B cell (primary cell): ENCODE measurements at regions not wholly inside any gene's neighbourhood (a gene's known extent, or its start where the extent isn't known, plus 50 kb on each side); places are given as distances from the start of the nearest gene placed in this dataset.

ENCODE experiments used
- ATAC-seq: fragments of 200-7000 bp; cut with Tn5 transposase; one replicate; pipeline ENCODE4 v1.10.0; 2021; ENCODE audit warnings: low read depth, mild to moderate bottlenecking, moderate number of reproducible peaks, moderate library complexity
- CTCF ChIA-PET: fragments of 350-600 bp; sonication (Branson Sonifier 250); formaldehyde crosslinking; loops from one replicate; lab custom pipeline; 2021; ENCODE audit warnings: antibody characterized with exemption, inconsistent platforms; lab: Charles Lee
- POLR2A ChIA-PET: fragments of 350-600 bp; sonication (Branson Sonifier 250); formaldehyde crosslinking; loops from one replicate; lab custom pipeline; 2021; ENCODE audit warnings: antibody characterized with exemption; lab: Charles Lee
- DNase-seq: peaks from one replicate; pipeline ENCODE4 v3.0.0; 2013
- H2AFZ ChIP-seq: 2 replicates; pipeline ENCODE4 v1.6.1; 2012; ENCODE audit warnings: mild to moderate bottlenecking, low read depth, low read length; ENCODE audit not compliant: insufficient read depth, poor library complexity, severe bottlenecking
- H3K27ac ChIP-seq, 2 donors: 1 replicate in 1 of 2; 2 replicates in 1 of 2; pipeline ENCODE4 v1.5.1; 2012 to 2013; ENCODE audit warnings: low read length in 2 of 2, mild to moderate bottlenecking in 2 of 2, moderate library complexity in 1 of 2
- H3K27me3 ChIP-seq, 4 experiments: fragments of 200-600 bp in 1 of 4; sonication (generic) in 1 of 4; replicated peaks in 1 of 4; 1 replicate in 2 of 4; 2 replicates in 2 of 4; pipeline versions ENCODE4 v1.6.1 to v1.7.0; 2013 to 2016; ENCODE audit warnings: low read length in 3 of 4, mild to moderate bottlenecking in 2 of 4, mixed read lengths in 1 of 4, moderate library complexity in 1 of 4; ENCODE audit not compliant: insufficient read depth in 4 of 4, control insufficient read depth in 3 of 4; ENCODE audit errors: control extremely low read depth in 1 of 4
- H3K36me3 ChIP-seq, 2 experiments: replicated peaks in 1 of 2; 1 replicate in 1 of 2; 2 replicates in 1 of 2; pipeline versions ENCODE4 v1.6.1 to v1.7.1; 2013; ENCODE audit warnings: low read length in 1 of 2; ENCODE audit not compliant: insufficient read depth in 2 of 2, control insufficient read depth in 1 of 2; ENCODE audit errors: control extremely low read depth in 1 of 2, extremely low read depth in 1 of 2
- H3K4me1 ChIP-seq, 2 donors: fragments of 200-600 bp in 1 of 2; sonication (generic) in 1 of 2; 1 replicate in 1 of 2; 2 replicates in 1 of 2; pipeline versions ENCODE4 v1.5.1 to v1.6.1; 2013 to 2017; ENCODE audit warnings: low read length in 2 of 2; ENCODE audit not compliant: control insufficient read depth in 2 of 2, insufficient read depth in 2 of 2
- H3K4me2 ChIP-seq: replicated peaks from 2 replicates; pipeline ENCODE3; 2012; ENCODE audit warnings: mild to moderate bottlenecking, low read depth, low read length; ENCODE audit not compliant: poor library complexity, severe bottlenecking
- H3K4me3 ChIP-seq, 5 experiments: fragments of 200-600 bp in 1 of 5; sonication (generic) in 1 of 5; 1 replicate in 3 of 5; 2 replicates in 2 of 5; pipeline versions ENCODE4 v1.5.1 to v1.7.0; 2011 to 2016; ENCODE audit warnings: low read length in 4 of 5, mild to moderate bottlenecking in 4 of 5, low read depth in 2 of 5, control low read depth in 1 of 5, moderate library complexity in 1 of 5; ENCODE audit not compliant: insufficient read depth in 1 of 5; ENCODE audit errors: control extremely low read depth in 1 of 5, extremely low read depth in 1 of 5
- H3K79me2 ChIP-seq: fragments of 200-600 bp; sonication (generic); one replicate; pipeline ENCODE4 v1.6.0; 2016; ENCODE audit warnings: low read length; ENCODE audit not compliant: control insufficient read depth, insufficient read depth
- H3K9ac ChIP-seq: fragments of 200-600 bp; sonication (generic); 2 replicates; pipeline ENCODE4 v1.6.1; 2017; ENCODE audit warnings: mild to moderate bottlenecking, low read length, moderate library complexity
- H3K9me3 ChIP-seq, 3 donors: one replicate each; pipeline versions ENCODE4 v1.6.1 to v1.7.1; 2013; ENCODE audit warnings: low read length in 2 of 3; ENCODE audit not compliant: control insufficient read depth in 2 of 3, insufficient read depth in 1 of 3; ENCODE audit errors: control extremely low read depth in 1 of 3
- H4K20me1 ChIP-seq: 2 replicates; pipeline ENCODE4 v1.6.0; 2012; ENCODE audit warnings: mild to moderate bottlenecking, low read length; ENCODE audit not compliant: insufficient read depth, control insufficient read depth, poor library complexity, severe bottlenecking
- H3K27ac Mint-ChIP-seq: one replicate; pipeline ENCODE4 v1.8.0; 2021; ENCODE audit warnings: mixed read lengths
- H3K27me3 Mint-ChIP-seq: one replicate; pipeline ENCODE4 v1.8.0; 2021; ENCODE audit warnings: mixed read lengths
- H3K4me1 Mint-ChIP-seq: one replicate; pipeline ENCODE4 v1.8.0; 2021; ENCODE audit warnings: mixed read lengths
- H3K4me3 Mint-ChIP-seq: one replicate; pipeline ENCODE4 v1.8.0; 2021; ENCODE audit warnings: mixed read lengths
- H3K9me3 Mint-ChIP-seq: one replicate; pipeline ENCODE4 v1.8.0; 2022; ENCODE audit warnings: mixed read lengths; ENCODE audit not compliant: insufficient read depth
- CTCF ChIP-seq: fragments of 200-600 bp; IDR thresholded peaks from one replicate; pipeline ENCODE4 v1.8.0; 2022; ENCODE audit warnings: antibody characterized with exemption, mild to moderate bottlenecking
- EZH2 ChIP-seq: IDR thresholded peaks from 2 replicates; pipeline ENCODE4 v1.6.1; 2012; ENCODE audit warnings: borderline replicate concordance, low read depth, mild to moderate bottlenecking, moderate library complexity, low read length; ENCODE audit not compliant: insufficient read depth, poor library complexity, severe bottlenecking
- WGBS: methylation state at CpG from one replicate; pipeline ENCODE4 v1.1.5; 2013; ENCODE audit warnings: missing lambda C conversion rate; ENCODE audit not compliant: insufficient coverage; 5-methylcytosine and 5-hydroxymethylcytosine counted together
- intact Hi-C: fragments of 100-400 bp; cut with micrococcal nuclease; formaldehyde crosslinking; loops from one replicate; pipeline ENCODE4 v1.10.0; 2022

- Mint-ChIP-seq H3K9me3 (no peaks in the 10 kb centered on the region), H3K4me3 (no peak overlapping the region), H3K4me1 (no peaks in the 10 kb centered on the region), H3K27me3 (peaks cover 2% of the 10 kb centered on the region), H3K27ac (no peak overlapping the region)
- DNase-seq (no peak), ATAC-seq (no peak)
- no peaks in the 10 kb centered on the region for H3K4me1 ChIP-seq
- no peak overlapping the region for H3K4me3 ChIP-seq
- no peaks in the 10 kb centered on the region for H3K79me2 ChIP-seq
- ChIA-PET POLR2A (no interaction called here), CTCF (interaction anchor here (1.6 kb wide), 1 partner anchor 17 kb away, joined by 5 read pairs; no protein-coding TSS in a partner anchor)
- H3K27ac ChIP-seq = no peak overlapping the region
- H3K36me3 ChIP-seq = no peaks in the 10 kb centered on the region
- no peak for TF ChIP-seq EZH2
- TF ChIP-seq CTCF = no peak
- H3K27me3 ChIP-seq = no peaks in the 10 kb centered on the region
- H3K9me3 ChIP-seq = peaks cover 0 to 9% (median 0%) of the 10 kb centered on the region in 3 donors
- WGBS = no CpG with 5 or more reads among the region's 3 CpGs
- no peak overlapping the region for H3K4me2 ChIP-seq
- no peaks in the 10 kb centered on the region for H4K20me1 ChIP-seq
- no peak overlapping the region for H2AFZ ChIP-seq
- intact Hi-C loops = no loop called here
- H3K9ac ChIP-seq = no peak overlapping the region
Measured at GRCh38 chr4:154998284-154998683, 210.2 kb upstream of the NPY2R start.

GRCh38 chr4:154998773-154999172 is 209.7 kb upstream of the NPY2R start:
- ATAC-seq = no peak
- ChIA-PET CTCF (interaction anchor here (1.6 kb wide), 1 partner anchor 17 kb away, joined by 5 read pairs; no protein-coding TSS in a partner anchor), POLR2A (no interaction called here)
- Mint-ChIP-seq H3K27me3 (peaks cover 2% of the 10 kb centered on the region), H3K4me1 (no peaks in the 10 kb centered on the region), H3K27ac (no peak overlapping the region), H3K9me3 (no peaks in the 10 kb centered on the region), H3K4me3 (no peak overlapping the region)
- Histone ChIP-seq H3K4me1 (no peaks in the 10 kb centered on the region), H3K9ac (no peak overlapping the region), H3K27me3 (no peaks in the 10 kb centered on the region), H3K79me2 (no peaks in the 10 kb centered on the region), H3K4me3 (no peak overlapping the region), H3K9me3 (peaks cover 0 to 9% (median 0%) of the 10 kb centered on the region in 3 donors), H3K4me2 (no peak overlapping the region), H3K27ac (no peak overlapping the region), H4K20me1 (no peaks in the 10 kb centered on the region), H3K36me3 (no peaks in the 10 kb centered on the region), H2AFZ (no peak overlapping the region)
- whole genome bisulfite sequencing = no CpG with 5 or more reads among the region's 1 CpG
- intact Hi-C loops = no loop called here
- DNase-seq = no peak
- TF ChIP-seq EZH2 (no peak), CTCF (no peak)
